Trophoblast cell (in vitro differentiated cells and primary cell): ENCODE measurements at regions not wholly inside any gene's neighbourhood (a gene's known extent, or its start where the extent isn't known, plus 50 kb on each side); places are given as distances from the start of the nearest gene placed in this dataset.
A peak's percentile ranks its signal among the peaks of the same experiment; 100 is the strongest.

Experiments
- DNase-seq, 2 donors: peaks; one replicate each; pipeline ENCODE4 v3.0.0-alpha.2; 2016
- H2AFZ ChIP-seq: 2 replicates; pipeline ENCODE4 v1.6.1; 2013; ENCODE audit warnings: low read length, moderate library complexity, mild to moderate bottlenecking; ENCODE audit not compliant: insufficient read depth, poor library complexity
- H2AK5ac ChIP-seq: 2 replicates; pipeline ENCODE4 v1.6.1; 2013; ENCODE audit warnings: mild to moderate bottlenecking, low read length
- H2BK120ac ChIP-seq: 2 replicates; pipeline ENCODE4 v1.6.1; 2013; ENCODE audit warnings: low read length, mild to moderate bottlenecking, moderate library complexity; ENCODE audit not compliant: insufficient read depth, poor library complexity
- H2BK12ac ChIP-seq: 2 replicates; pipeline ENCODE4 v1.6.1; 2013; ENCODE audit warnings: mild to moderate bottlenecking, low read length, moderate library complexity
- H2BK5ac ChIP-seq: 2 replicates; pipeline ENCODE4 v1.6.1; 2013; ENCODE audit warnings: low read length, low read depth, moderate library complexity, mild to moderate bottlenecking; ENCODE audit not compliant: poor library complexity
- H3K14ac ChIP-seq: 2 replicates; pipeline ENCODE4 v1.6.1; 2013; ENCODE audit warnings: mild to moderate bottlenecking, low read length
- H3K18ac ChIP-seq: 2 replicates; pipeline ENCODE4 v1.6.1; 2013; ENCODE audit warnings: mild to moderate bottlenecking, low read length
- H3K23ac ChIP-seq: 2 replicates; pipeline ENCODE4 v1.6.1; 2013; ENCODE audit warnings: low read length
- H3K27ac ChIP-seq: 2 replicates; pipeline ENCODE4 v1.5.1; 2013; ENCODE audit warnings: low read depth, mild to moderate bottlenecking, inconsistent platforms, low read length, moderate library complexity
- H3K27me3 ChIP-seq: 2 replicates; pipeline ENCODE4 v1.6.1; 2013; ENCODE audit warnings: inconsistent platforms, mild to moderate bottlenecking, low read length, moderate library complexity; ENCODE audit not compliant: insufficient read depth
- H3K36me3 ChIP-seq, 2 experiments: 1 replicate in 1 of 2; 2 replicates in 1 of 2; pipeline ENCODE4 v1.6.1; 2013; ENCODE audit warnings: low read length in 2 of 2, mild to moderate bottlenecking in 2 of 2, moderate library complexity in 1 of 2; ENCODE audit not compliant: insufficient read depth in 2 of 2, control insufficient read depth in 1 of 2
- H3K4ac ChIP-seq: 2 replicates; pipeline ENCODE4 v1.6.1; 2013; ENCODE audit warnings: low read depth, mild to moderate bottlenecking, low read length, moderate library complexity
- H3K4me1 ChIP-seq, 2 experiments: 1 replicate in 1 of 2; 2 replicates in 1 of 2; pipeline ENCODE4 v1.6.1; 2013; ENCODE audit warnings: low read length in 2 of 2, mild to moderate bottlenecking in 2 of 2, moderate library complexity in 1 of 2; ENCODE audit not compliant: insufficient read depth in 2 of 2, control insufficient read depth in 1 of 2
- H3K4me2 ChIP-seq: 2 replicates; pipeline ENCODE4 v1.6.1; 2013; ENCODE audit warnings: inconsistent platforms, mild to moderate bottlenecking, low read length, moderate library complexity
- H3K4me3 ChIP-seq: 2 replicates; pipeline ENCODE4 v1.5.1; 2013; ENCODE audit warnings: mild to moderate bottlenecking, low read depth, low read length, inconsistent platforms
- H3K79me1 ChIP-seq: one replicate; pipeline ENCODE4 v1.6.1; 2013; ENCODE audit warnings: low read length
- H3K79me2 ChIP-seq: 2 replicates; pipeline ENCODE4 v1.6.1; 2013; ENCODE audit warnings: low read length, mild to moderate bottlenecking; ENCODE audit not compliant: control insufficient read depth, insufficient read depth, poor library complexity
- H3K9ac ChIP-seq: 2 replicates; pipeline ENCODE4 v1.6.1; 2013; ENCODE audit warnings: mild to moderate bottlenecking, low read length
- H3K9me3 ChIP-seq: 2 replicates; pipeline ENCODE4 v1.6.1; 2013; ENCODE audit warnings: low read depth, mild to moderate bottlenecking, control low read depth, inconsistent platforms, low read length; ENCODE audit not compliant: insufficient read depth
- H4K12ac ChIP-seq: 2 replicates; pipeline ENCODE4 v1.6.1; 2013; ENCODE audit warnings: low read depth, mild to moderate bottlenecking, low read length, moderate library complexity
- H4K8ac ChIP-seq: 2 replicates; pipeline ENCODE4 v1.6.1; 2013; ENCODE audit warnings: low read depth, mild to moderate bottlenecking, low read length, moderate library complexity
- H4K91ac ChIP-seq: one replicate; pipeline ENCODE4 v1.6.1; 2013; ENCODE audit warnings: low read depth, mild to moderate bottlenecking, low read length, moderate library complexity
- WGBS: extraction: QIAGEN DNeasy Blood & Tissue Kit; methylation state at CpG from one replicate; pipeline ENCODE4 v1.1.7; 2013; ENCODE audit warnings: missing lambda C conversion rate; ENCODE audit not compliant: insufficient read length, insufficient coverage; ENCODE audit errors: extremely low coverage; 5-methylcytosine and 5-hydroxymethylcytosine counted together

- Histone ChIP-seq H3K27me3 (no peaks in the 10 kb centered on the region), H4K12ac (no peak overlapping the region), H4K8ac (no peak overlapping the region), H2BK12ac (peak overlapping the region; percentile 15), H2BK120ac (peak overlapping the region; percentile 41), H3K9ac (no peak overlapping the region), H3K9me3 (no peaks in the 10 kb centered on the region), H2AFZ (no peak overlapping the region), H2AK5ac (no peak overlapping the region), H3K4me3 (no peak overlapping the region), H3K4ac (no peak overlapping the region), H4K91ac (peak overlapping the region; percentile 34), H3K27ac (no peak overlapping the region), H3K4me2 (no peak overlapping the region), H3K36me3 (no peaks in the 10 kb centered on the region), H2BK5ac (no peak overlapping the region), H3K14ac (no peak overlapping the region), H3K23ac (no peak overlapping the region), H3K18ac (no peak overlapping the region), H3K79me1 (no peaks in the 10 kb centered on the region), H3K4me1 (peaks cover 0 to 7% of the 10 kb centered on the region in 2 experiments), H3K79me2 (no peaks in the 10 kb centered on the region)
- DNase-seq, result peak in 1 of 2 donors; percentile 27
Measured at GRCh38 chr2:48209214-48209885, 105.1 kb upstream of the FOXN2 start.

- Histone ChIP-seq H3K4ac (no peak overlapping the region), H2BK120ac (no peak overlapping the region), H4K91ac (no peak overlapping the region), H3K18ac (no peak overlapping the region), H3K4me3 (no peak overlapping the region), H3K14ac (no peak overlapping the region), H3K9me3 (no peaks in the 10 kb centered on the region), H4K8ac (no peak overlapping the region), H3K79me1 (no peaks in the 10 kb centered on the region), H3K27ac (no peak overlapping the region), H2BK5ac (no peak overlapping the region), H3K9ac (no peak overlapping the region), H2AFZ (no peak overlapping the region), H3K4me1 (peaks cover 0 to 7% of the 10 kb centered on the region in 2 experiments), H4K12ac (no peak overlapping the region), H2AK5ac (no peak overlapping the region), H3K23ac (no peak overlapping the region), H3K4me2 (no peak overlapping the region), H2BK12ac (no peak overlapping the region), H3K79me2 (no peaks in the 10 kb centered on the region), H3K36me3 (no peaks in the 10 kb centered on the region), H3K27me3 (no peaks in the 10 kb centered on the region)
- DNase-seq, result peak; percentile 33 to 61
- WGBS, result no CpG with 5 or more reads among the region's 2 CpGs
Measured at GRCh38 chr2:48210189-48210588, 104.3 kb upstream of the FOXN2 start.

GRCh38 chr2:48213646-48214045 lies 100.8 kb upstream of the FOXN2 start:
- H2BK120ac ChIP-seq, result no peak overlapping the region
- no peaks in the 10 kb centered on the region for H3K79me1 ChIP-seq
- H3K18ac ChIP-seq, result no peak overlapping the region
- H3K14ac ChIP-seq, result no peak overlapping the region
- no peak overlapping the region for H4K12ac ChIP-seq
- H2BK12ac ChIP-seq, result no peak overlapping the region
- H3K23ac ChIP-seq, result no peak overlapping the region
- H3K27ac ChIP-seq, result no peak overlapping the region
- no peak overlapping the region for H2AFZ ChIP-seq
- peaks cover 0 to 3% of the 10 kb centered on the region in 2 experiments for H3K4me1 ChIP-seq
- H3K9ac ChIP-seq, result no peak overlapping the region
- no peak overlapping the region for H2AK5ac ChIP-seq
- no peak overlapping the region for H4K91ac ChIP-seq
- no peaks in the 10 kb centered on the region for H3K36me3 ChIP-seq
- H3K4me3 ChIP-seq, result no peak overlapping the region
- no peaks in the 10 kb centered on the region for H3K27me3 ChIP-seq
- no peak overlapping the region for H4K8ac ChIP-seq
- no peak overlapping the region for H3K4me2 ChIP-seq
- no peaks in the 10 kb centered on the region for H3K79me2 ChIP-seq
- H2BK5ac ChIP-seq, result no peak overlapping the region
- H3K4ac ChIP-seq, result no peak overlapping the region
- no CpG with 5 or more reads among the region's 3 CpGs for WGBS
- H3K9me3 ChIP-seq, result no peaks in the 10 kb centered on the region
- no peak for DNase-seq

- no peak overlapping the region for H3K4ac ChIP-seq
- no peaks in the 10 kb centered on the region for H3K27me3 ChIP-seq
- no peak overlapping the region for H3K18ac ChIP-seq
- no peak overlapping the region for H3K4me2 ChIP-seq
- H3K9ac ChIP-seq, result no peak overlapping the region
- no peak overlapping the region for H2AK5ac ChIP-seq
- H2BK5ac ChIP-seq, result no peak overlapping the region
- no peak overlapping the region for H3K23ac ChIP-seq
- DNase-seq, result no peak
- no peak overlapping the region for H4K91ac ChIP-seq
- H3K27ac ChIP-seq, result no peak overlapping the region
- no CpG with 5 or more reads among the region's 2 CpGs for WGBS
- H4K8ac ChIP-seq, result no peak overlapping the region
- no peak overlapping the region for H3K14ac ChIP-seq
- H3K4me3 ChIP-seq, result no peak overlapping the region
- H2BK12ac ChIP-seq, result no peak overlapping the region
- no peaks in the 10 kb centered on the region for H3K9me3 ChIP-seq
- peaks cover 3 to 4% of the 10 kb centered on the region in 2 experiments for H3K4me1 ChIP-seq
- H4K12ac ChIP-seq, result no peak overlapping the region
- H3K79me2 ChIP-seq, result no peaks in the 10 kb centered on the region
- H2AFZ ChIP-seq, result no peak overlapping the region
- peaks cover 2% of the 10 kb centered on the region for H3K79me1 ChIP-seq
- H2BK120ac ChIP-seq, result no peak overlapping the region
- no peaks in the 10 kb centered on the region for H3K36me3 ChIP-seq
Measured at GRCh38 chr2:48218169-48218568, 96.3 kb upstream of the FOXN2 start.
